HepG2 (cell line): ENCODE measurements at regions not wholly inside any gene's neighbourhood (a gene's known extent, or its start where the extent isn't known, plus 50 kb on each side); places are given as distances from the start of the nearest gene placed in this dataset.

Experiments
- ATAC-seq: fragments of 200-7000 bp; cut with Tn5 transposase; 3 replicates; pipeline ENCODE4 v1.9.1; 2020; ENCODE audit warnings: mild to moderate bottlenecking, moderate library complexity
- BruUV-seq: library from RNA; stranded (reverse); fragments of 400-500 nt; replicated peaks from 2 replicates; lab custom pipeline; 2021; lab: Mats Ljungman, UMichigan
- CTCF ChIA-PET: fragments of 300-600 bp; formaldehyde crosslinking; extraction: SDS; loops from one replicate; lab custom pipeline; 2021; ENCODE audit warnings: low total read pairs, inconsistent platforms, low intra/inter-chr PET ratio; lab: Yijun Ruan, JAX
- POLR2A ChIA-PET: fragments of 350-600 bp; sonication (Branson Sonifier 250); formaldehyde crosslinking; loops from one replicate; lab custom pipeline; 2020; ENCODE audit warnings: antibody characterized with exemption, inconsistent platforms; lab: Yijun Ruan, JAX
- DNase-seq: peaks from one replicate; pipeline ENCODE4 v3.0.0-alpha.2; 2015; ENCODE audit warnings: low spot score
- FAIRE-seq: peaks from 3 replicates; lab custom pipeline; 2011; peaks lifted over from hg19 to GRCh38; lab: Jason Lieb, UNC
- H2AFZ ChIP-seq: one replicate; pipeline ENCODE4 v1.6.1; 2011; ENCODE audit warnings: low read length, inconsistent platforms
- H3K27ac ChIP-seq: fragments of 300-600 bp; 3 replicates; pipeline ENCODE4 v1.8.0; 2011; ENCODE audit warnings: mixed run types, mild to moderate bottlenecking, mixed read lengths, low read length, inconsistent platforms; ENCODE audit not compliant: insufficient read depth; ENCODE audit errors: extremely low read length
- H3K27me3 ChIP-seq, 2 experiments: fragments of 200-600 bp in 1 of 2; 2 replicates in 1 of 2; 3 replicates in 1 of 2; pipeline versions ENCODE4 v1.6.0 to v1.8.0; 2011; ENCODE audit warnings: low read length in 2 of 2, mild to moderate bottlenecking in 2 of 2, moderate library complexity in 2 of 2, inconsistent platforms in 1 of 2; ENCODE audit not compliant: insufficient read depth in 2 of 2, control insufficient read depth in 1 of 2
- H3K36me3 ChIP-seq, 2 experiments: fragments of 200-600 bp in 1 of 2; replicated peaks in 1 of 2; 2 replicates in 1 of 2; 3 replicates in 1 of 2; pipeline versions ENCODE4 v1.5.1 to v1.8.0; 2011; ENCODE audit warnings: low read length in 2 of 2, inconsistent platforms in 1 of 2; ENCODE audit not compliant: insufficient read depth in 2 of 2, control insufficient read depth in 1 of 2
- H3K4me1 ChIP-seq: 2 replicates; pipeline ENCODE4 v1.5.1; 2012; ENCODE audit warnings: low read length, inconsistent platforms; ENCODE audit not compliant: insufficient read depth
- H3K4me2 ChIP-seq: 2 replicates; pipeline ENCODE4 v1.6.0; 2011; ENCODE audit warnings: low read depth, low read length, inconsistent platforms
- H3K4me3 ChIP-seq, 3 experiments: fragments of 200-600 bp in 1 of 3; sonication (generic), shearing (Covaris generic) in 1 of 3; replicated peaks in 1 of 3; 2 replicates each; pipeline ENCODE4 v1.5.1; 2011 to 2016; ENCODE audit warnings: low read length in 3 of 3, inconsistent platforms in 2 of 3, low read depth in 2 of 3, mild to moderate bottlenecking in 2 of 3, control low read depth in 1 of 3, mixed read lengths in 1 of 3; ENCODE audit not compliant: insufficient read depth in 1 of 3
- H3K79me2 ChIP-seq: one replicate; pipeline ENCODE4 v1.6.1; 2011; ENCODE audit warnings: low read length, inconsistent platforms; ENCODE audit not compliant: insufficient read depth
- H3K9ac ChIP-seq: 2 replicates; pipeline ENCODE4 v1.6.0; 2011; ENCODE audit warnings: mild to moderate bottlenecking, low read depth, low read length, inconsistent platforms; ENCODE audit not compliant: insufficient read depth
- H3K9me3 ChIP-seq: 2 replicates; pipeline ENCODE4 v1.5.1; 2012; ENCODE audit warnings: mild to moderate bottlenecking, low read length
- H4K20me1 ChIP-seq: 2 replicates; pipeline ENCODE4 v1.6.0; 2011; ENCODE audit warnings: inconsistent platforms, mild to moderate bottlenecking, low read length, moderate library complexity; ENCODE audit not compliant: insufficient read depth
- AGO1 ChIP-seq: fragments of 200-400 bp; formaldehyde crosslinking; IDR thresholded peaks from 2 replicates; pipeline ENCODE4 v1.6.1; 2017; ENCODE audit warnings: mild to moderate bottlenecking, low read depth, low read length, moderate library complexity; ENCODE audit not compliant: poor library complexity, severe bottlenecking
- FOXC1 ChIP-seq: sonication (generic); formaldehyde crosslinking; IDR thresholded peaks from 2 replicates; pipeline ENCODE4 v1.8.0; 2022; ENCODE audit warnings: mild to moderate bottlenecking, missing genetic modification reagents, borderline replicate concordance
- HMGA1 ChIP-seq: sonication (generic); formaldehyde crosslinking; conservative IDR thresholded peaks from 2 replicates; pipeline ENCODE4 v1.4.0; 2020; ENCODE audit warnings: missing genetic modification reagents
- KAT7 ChIP-seq: IDR thresholded peaks from 2 replicates; pipeline ENCODE4 v1.6.1; 2018; ENCODE audit warnings: borderline replicate concordance, missing compliant biosample characterization
- LCORL ChIP-seq, 2 experiments: fragments of 450-650 bp in 1 of 2; sonication (generic) in 1 of 2; formaldehyde crosslinking in 1 of 2; IDR thresholded peaks; 2 replicates each; pipeline versions ENCODE4 v1.5.0 to v1.6.1; 2017 to 2020; ENCODE audit warnings: antibody characterized with exemption in 1 of 2, missing genetic modification reagents in 1 of 2
- SAP130 ChIP-seq: IDR thresholded peaks from 2 replicates; pipeline ENCODE4 v1.6.1; 2016; ENCODE audit warnings: low read depth
- ZC3H13 ChIP-seq: sonication (generic); formaldehyde crosslinking; IDR thresholded peaks from 2 replicates; pipeline ENCODE4 v1.8.1; 2023; ENCODE audit warnings: mild to moderate bottlenecking, missing genetic modification reagents, moderate library complexity
- ZNF598 ChIP-seq: sonication (generic); formaldehyde crosslinking; IDR thresholded peaks from 2 replicates; pipeline ENCODE4 v1.5.1; 2020; ENCODE audit warnings: mild to moderate bottlenecking, missing genetic modification reagents, borderline replicate concordance
- ZNF83 ChIP-seq: sonication (generic); formaldehyde crosslinking; IDR thresholded peaks from 2 replicates; pipeline ENCODE4 v1.4.0; 2020; ENCODE audit warnings: missing genetic modification reagents, mild to moderate bottlenecking, borderline replicate concordance
- WGBS: methylation state at CpG from one replicate; pipeline ENCODE4 v1.1.6; 2017; ENCODE audit warnings: low lambda C conversion rate; 5-methylcytosine and 5-hydroxymethylcytosine counted together
- in situ Hi-C: cut with HindIII; loops from 2 replicates; pipeline ENCODE4 v1.10.0; 2017; ENCODE audit warnings: low pct_unique_long_range_greater_than_20kb; ENCODE audit not compliant: extremely low pct_ligation_motif_present
- intact Hi-C: fragments of 100-400 bp; cut with micrococcal nuclease; formaldehyde crosslinking; loops from one replicate; pipeline ENCODE4 v1.10.0; 2022; ENCODE audit not compliant: unreplicated experiment
- TF ChIP-seq, protein P1 (sequence below): sonication (generic); formaldehyde crosslinking; IDR thresholded peaks from 2 replicates; pipeline ENCODE4 v1.4.0; 2020; ENCODE audit warnings: missing genetic modification reagents, borderline replicate concordance
- TF ChIP-seq, protein P2 (sequence below): sonication (generic); formaldehyde crosslinking; IDR thresholded peaks from 2 replicates; pipeline ENCODE4 v1.4.0; 2020; ENCODE audit warnings: missing genetic modification reagents, mild to moderate bottlenecking, borderline replicate concordance
- TF ChIP-seq, protein P3 (sequence below): sonication (generic); formaldehyde crosslinking; IDR thresholded peaks from 2 replicates; pipeline ENCODE4 v1.4.0; 2020; ENCODE audit warnings: mild to moderate bottlenecking, missing genetic modification reagents
- TF ChIP-seq, protein P4 (sequence below): IDR thresholded peaks from 2 replicates; pipeline ENCODE4 v1.6.1; 2016; ENCODE audit warnings: missing biosample characterization, missing genetic modification reagents, low read depth

DNA sequence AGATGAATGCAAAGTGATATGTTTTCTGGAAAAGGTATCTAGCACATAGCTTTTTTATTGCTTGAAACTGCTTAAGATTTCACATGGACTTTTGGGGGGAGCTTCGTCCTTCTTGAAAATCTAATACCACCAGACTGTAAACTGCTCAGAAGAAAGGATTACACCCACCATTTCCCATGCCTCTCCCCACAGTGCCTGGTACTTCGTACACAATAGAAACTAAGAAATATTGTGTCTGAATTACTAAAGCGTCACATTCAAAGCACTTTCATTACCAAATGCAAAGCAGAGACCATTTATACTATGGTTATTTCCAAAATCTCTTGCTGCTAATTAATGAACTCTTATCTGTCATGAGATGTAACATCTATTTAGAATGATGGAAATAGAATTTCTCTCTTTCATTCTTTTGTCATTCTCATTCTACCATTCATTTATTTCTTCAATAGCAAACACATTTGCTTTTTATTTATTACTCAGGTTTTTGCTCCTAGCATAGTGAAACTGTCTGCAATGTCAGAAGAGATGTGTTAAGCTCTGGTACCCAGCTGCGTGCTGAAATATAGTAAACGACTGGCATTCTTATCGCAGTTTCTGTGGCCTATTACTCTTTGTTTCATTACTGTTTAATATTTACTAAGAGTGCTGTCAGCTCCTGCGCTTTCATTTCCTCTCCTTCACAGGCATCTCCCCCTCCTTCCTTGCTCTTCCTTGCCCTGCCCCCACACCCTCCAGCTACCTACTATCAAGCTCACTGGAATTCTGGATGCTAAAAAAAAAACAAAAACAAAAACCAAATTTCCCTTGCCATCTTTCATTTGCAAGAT is 51.4 kb upstream of the RAPGEF2 start:
- no peak for FAIRE-seq
- DNase-seq: no peak
- Histone ChIP-seq H3K9ac (no peak overlapping the region), H4K20me1 (no peaks in the 10 kb centered on the region), H3K4me3 (no peak overlapping the region), H3K4me1 (peaks cover 22% of the 10 kb centered on the region), H3K79me2 (no peaks in the 10 kb centered on the region), H3K27ac (no peak overlapping the region), H3K36me3 (no peaks in the 10 kb centered on the region), H3K9me3 (no peaks in the 10 kb centered on the region), H3K4me2 (no peak overlapping the region), H3K27me3 (0 out of 5 replicates have a peak, but pooled peaks cover 0 to 1% of the 10 kb centered on the region in 2 experiments), H2AFZ (no peak overlapping the region)
- CTCF ChIA-PET: no interaction called here
- intact Hi-C loops: no loop called here
- in situ Hi-C loops: no loop called here
- ATAC-seq: no peak
- BruUV-seq: no TSS peak
- 48% methylated on average over 7 of the region's 7 CpGs for WGBS
- POLR2A ChIA-PET: no interaction called here
- TF ChIP-seq, protein P1, sequence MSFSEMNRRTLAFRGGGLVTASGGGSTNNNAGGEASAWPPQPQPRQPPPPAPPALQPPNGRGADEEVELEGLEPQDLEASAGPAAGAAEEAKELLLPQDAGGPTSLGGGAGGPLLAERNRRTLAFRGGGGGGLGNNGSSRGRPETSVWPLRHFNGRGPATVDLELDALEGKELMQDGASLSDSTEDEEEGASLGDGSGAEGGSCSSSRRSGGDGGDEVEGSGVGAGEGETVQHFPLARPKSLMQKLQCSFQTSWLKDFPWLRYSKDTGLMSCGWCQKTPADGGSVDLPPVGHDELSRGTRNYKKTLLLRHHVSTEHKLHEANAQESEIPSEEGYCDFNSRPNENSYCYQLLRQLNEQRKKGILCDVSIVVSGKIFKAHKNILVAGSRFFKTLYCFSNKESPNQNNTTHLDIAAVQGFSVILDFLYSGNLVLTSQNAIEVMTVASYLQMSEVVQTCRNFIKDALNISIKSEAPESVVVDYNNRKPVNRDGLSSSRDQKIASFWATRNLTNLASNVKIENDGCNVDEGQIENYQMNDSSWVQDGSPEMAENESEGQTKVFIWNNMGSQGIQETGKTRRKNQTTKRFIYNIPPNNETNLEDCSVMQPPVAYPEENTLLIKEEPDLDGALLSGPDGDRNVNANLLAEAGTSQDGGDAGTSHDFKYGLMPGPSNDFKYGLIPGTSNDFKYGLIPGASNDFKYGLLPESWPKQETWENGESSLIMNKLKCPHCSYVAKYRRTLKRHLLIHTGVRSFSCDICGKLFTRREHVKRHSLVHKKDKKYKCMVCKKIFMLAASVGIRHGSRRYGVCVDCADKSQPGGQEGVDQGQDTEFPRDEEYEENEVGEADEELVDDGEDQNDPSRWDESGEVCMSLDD: no peak
- TF ChIP-seq HMGA1: no peak
- TF ChIP-seq FOXC1 (CRISPR knock-in tag): no peak
- TF ChIP-seq, protein P2, sequence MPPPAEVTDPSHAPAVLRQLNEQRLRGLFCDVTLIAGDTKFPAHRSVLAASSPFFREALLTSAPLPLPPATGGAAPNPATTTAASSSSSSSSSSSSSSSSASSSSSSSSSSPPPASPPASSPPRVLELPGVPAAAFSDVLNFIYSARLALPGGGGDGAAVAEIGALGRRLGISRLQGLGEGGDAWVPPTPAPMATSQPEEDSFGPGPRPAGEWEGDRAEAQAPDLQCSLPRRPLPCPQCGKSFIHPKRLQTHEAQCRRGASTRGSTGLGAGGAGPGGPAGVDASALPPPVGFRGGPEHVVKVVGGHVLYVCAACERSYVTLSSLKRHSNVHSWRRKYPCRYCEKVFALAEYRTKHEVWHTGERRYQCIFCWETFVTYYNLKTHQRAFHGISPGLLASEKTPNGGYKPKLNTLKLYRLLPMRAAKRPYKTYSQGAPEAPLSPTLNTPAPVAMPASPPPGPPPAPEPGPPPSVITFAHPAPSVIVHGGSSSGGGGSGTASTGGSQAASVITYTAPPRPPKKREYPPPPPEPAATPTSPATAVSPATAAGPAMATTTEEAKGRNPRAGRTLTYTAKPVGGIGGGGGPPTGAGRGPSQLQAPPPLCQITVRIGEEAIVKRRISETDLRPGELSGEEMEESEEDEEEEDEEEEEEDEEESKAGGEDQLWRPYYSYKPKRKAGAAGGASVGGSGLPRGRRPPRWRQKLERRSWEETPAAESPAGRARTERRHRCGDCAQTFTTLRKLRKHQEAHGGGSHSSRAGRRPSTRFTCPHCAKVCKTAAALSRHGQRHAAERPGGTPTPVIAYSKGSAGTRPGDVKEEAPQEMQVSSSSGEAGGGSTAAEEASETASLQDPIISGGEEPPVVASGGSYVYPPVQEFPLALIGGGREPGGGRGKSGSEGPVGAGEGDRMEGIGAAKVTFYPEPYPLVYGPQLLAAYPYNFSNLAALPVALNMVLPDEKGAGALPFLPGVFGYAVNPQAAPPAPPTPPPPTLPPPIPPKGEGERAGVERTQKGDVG: no peak
- TF ChIP-seq ZNF83 (CRISPR knock-in tag): no peak
- TF ChIP-seq ZNF598 (CRISPR knock-in tag): no peak
- TF ChIP-seq SAP130: no peak
- no peak for TF ChIP-seq AGO1
- no peak for TF ChIP-seq LCORL (IDR thresholded peaks at IDR 0.05)
- TF ChIP-seq LCORL (CRISPR knock-in tag; IDR thresholded peaks at IDR 0.05): no peak
- no peak for TF ChIP-seq ZC3H13 (CRISPR knock-in tag)
- TF ChIP-seq, protein P3, sequence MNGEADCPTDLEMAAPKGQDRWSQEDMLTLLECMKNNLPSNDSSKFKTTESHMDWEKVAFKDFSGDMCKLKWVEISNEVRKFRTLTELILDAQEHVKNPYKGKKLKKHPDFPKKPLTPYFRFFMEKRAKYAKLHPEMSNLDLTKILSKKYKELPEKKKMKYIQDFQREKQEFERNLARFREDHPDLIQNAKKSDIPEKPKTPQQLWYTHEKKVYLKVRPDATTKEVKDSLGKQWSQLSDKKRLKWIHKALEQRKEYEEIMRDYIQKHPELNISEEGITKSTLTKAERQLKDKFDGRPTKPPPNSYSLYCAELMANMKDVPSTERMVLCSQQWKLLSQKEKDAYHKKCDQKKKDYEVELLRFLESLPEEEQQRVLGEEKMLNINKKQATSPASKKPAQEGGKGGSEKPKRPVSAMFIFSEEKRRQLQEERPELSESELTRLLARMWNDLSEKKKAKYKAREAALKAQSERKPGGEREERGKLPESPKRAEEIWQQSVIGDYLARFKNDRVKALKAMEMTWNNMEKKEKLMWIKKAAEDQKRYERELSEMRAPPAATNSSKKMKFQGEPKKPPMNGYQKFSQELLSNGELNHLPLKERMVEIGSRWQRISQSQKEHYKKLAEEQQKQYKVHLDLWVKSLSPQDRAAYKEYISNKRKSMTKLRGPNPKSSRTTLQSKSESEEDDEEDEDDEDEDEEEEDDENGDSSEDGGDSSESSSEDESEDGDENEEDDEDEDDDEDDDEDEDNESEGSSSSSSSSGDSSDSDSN (CRISPR knock-in tag): no peak
- TF ChIP-seq, protein P4, sequence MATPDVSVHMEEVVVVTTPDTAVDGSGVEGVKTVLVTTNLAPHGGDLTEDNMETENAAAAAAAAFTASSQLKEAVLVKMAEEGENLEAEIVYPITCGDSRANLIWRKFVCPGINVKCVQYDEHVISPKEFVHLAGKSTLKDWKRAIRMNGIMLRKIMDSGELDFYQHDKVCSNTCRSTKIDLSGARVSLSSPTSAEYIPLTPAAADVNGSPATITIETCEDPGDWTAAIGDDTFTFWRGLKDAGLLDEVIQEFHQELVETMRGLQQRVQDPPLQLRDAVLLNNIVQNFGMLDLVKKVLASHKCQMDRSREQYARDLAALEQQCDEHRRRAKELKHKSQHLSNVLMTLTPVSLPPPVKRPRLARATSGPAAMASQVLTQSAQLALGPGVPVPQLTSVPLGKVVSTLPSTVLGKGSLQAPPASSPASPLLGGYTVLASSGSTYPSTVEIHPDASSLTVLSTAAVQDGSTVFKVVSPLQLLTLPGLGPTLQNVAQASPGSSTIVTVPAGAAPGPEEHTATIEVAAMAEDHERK (CRISPR knock-in tag): no peak
- no peak for TF ChIP-seq KAT7 (CRISPR knock-in tag)
